DOHH2 (cell line): ENCODE measurements at regions not wholly inside any gene's neighbourhood (a gene's known extent, or its start where the extent isn't known, plus 50 kb on each side); places are given as distances from the start of the nearest gene placed in this dataset.

ENCODE experiments used
- CTCF ChIP-seq: fragments of 200-600 bp; sonication (generic); IDR thresholded peaks from one replicate; pipeline ENCODE4 v1.5.1; 2014; ENCODE audit warnings: antibody characterized with exemption, mild to moderate bottlenecking, low read depth, low read length; ENCODE audit not compliant: poor library complexity, severe bottlenecking
- EZH2phosphoT487 ChIP-seq: fragments of 200-600 bp; sonication (generic); IDR thresholded peaks from 2 replicates; pipeline ENCODE4 v1.6.1; 2017; ENCODE audit warnings: borderline replicate concordance, mild to moderate bottlenecking, antibody characterized with exemption, low read length, moderate library complexity, mixed read lengths

GRCh38 chr12:115542656-115543055 is 734.8 kb downstream of the MED13L start:
- TF ChIP-seq CTCF (no peak), EZH2phosphoT487 (no peak)
